ENCODE measurements at regions not wholly inside any gene's neighbourhood (a gene's known extent, or its start where the extent isn't known, plus 50 kb on each side); places are given as distances from the start of the nearest gene placed in this dataset.

DNA sequence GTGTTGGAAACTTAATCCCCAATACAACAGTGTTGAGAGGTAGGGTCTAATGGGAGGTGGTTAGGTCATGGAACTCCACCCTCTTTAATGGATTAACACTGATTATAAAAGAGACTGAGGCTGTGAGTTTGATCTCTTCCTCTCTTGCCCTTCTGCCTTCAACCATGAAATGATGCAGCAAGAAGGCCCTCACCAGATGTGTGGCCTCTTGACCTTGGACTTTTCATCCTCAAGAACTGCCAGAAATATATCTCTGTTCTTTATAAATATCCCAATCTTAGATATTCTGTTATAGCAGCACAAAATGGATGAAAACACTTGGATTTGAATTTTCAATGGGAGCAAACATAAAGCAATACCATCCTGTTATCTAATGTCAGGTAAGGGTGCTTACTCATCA is 67.6 kb downstream of the NMUR2 start:
- DNase-seq (ENCODE audit: low read depth): no peak
- Histone ChIP-seq H3K36me3 (ENCODE audit: control insufficient read depth, insufficient read depth, low read length) (no peaks in the 10 kb centered on the region), H3K4me3 (ENCODE audit: low read depth, low read length) (no peak overlapping the region), H3K27me3 (ENCODE audit: control insufficient read depth, insufficient read depth, low read length) (no peaks in the 10 kb centered on the region)
- FAIRE-seq: no peak
- TF ChIP-seq, protein P1, sequence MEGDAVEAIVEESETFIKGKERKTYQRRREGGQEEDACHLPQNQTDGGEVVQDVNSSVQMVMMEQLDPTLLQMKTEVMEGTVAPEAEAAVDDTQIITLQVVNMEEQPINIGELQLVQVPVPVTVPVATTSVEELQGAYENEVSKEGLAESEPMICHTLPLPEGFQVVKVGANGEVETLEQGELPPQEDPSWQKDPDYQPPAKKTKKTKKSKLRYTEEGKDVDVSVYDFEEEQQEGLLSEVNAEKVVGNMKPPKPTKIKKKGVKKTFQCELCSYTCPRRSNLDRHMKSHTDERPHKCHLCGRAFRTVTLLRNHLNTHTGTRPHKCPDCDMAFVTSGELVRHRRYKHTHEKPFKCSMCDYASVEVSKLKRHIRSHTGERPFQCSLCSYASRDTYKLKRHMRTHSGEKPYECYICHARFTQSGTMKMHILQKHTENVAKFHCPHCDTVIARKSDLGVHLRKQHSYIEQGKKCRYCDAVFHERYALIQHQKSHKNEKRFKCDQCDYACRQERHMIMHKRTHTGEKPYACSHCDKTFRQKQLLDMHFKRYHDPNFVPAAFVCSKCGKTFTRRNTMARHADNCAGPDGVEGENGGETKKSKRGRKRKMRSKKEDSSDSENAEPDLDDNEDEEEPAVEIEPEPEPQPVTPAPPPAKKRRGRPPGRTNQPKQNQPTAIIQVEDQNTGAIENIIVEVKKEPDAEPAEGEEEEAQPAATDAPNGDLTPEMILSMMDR (IDR thresholded peaks at IDR 0.05; ENCODE audit: insufficient read depth, low read length, severe bottlenecking): no peak

DNA sequence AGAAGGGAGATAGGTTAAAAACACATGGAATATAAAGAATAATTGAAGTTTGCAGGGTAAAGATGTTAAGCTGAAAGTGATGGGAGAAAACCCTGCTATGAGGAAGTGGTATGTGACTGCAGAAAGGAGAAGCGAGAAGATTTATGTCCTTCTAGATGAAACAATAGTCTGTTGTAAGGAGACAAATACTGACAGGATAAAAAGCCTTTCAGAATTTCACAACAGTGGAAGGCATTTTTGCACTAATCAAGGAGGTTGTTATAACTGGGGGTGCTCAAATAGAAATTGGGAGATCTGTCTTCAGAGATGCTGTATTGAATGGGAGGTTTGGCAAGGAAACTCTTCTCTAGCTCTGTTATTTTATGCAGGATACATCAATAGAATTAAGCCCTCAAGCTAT is 69.6 kb downstream of the NMUR2 start:
- FAIRE-seq: no peak
- Histone ChIP-seq H3K4me3 (ENCODE audit: low read depth, low read length) (no peak overlapping the region), H3K36me3 (ENCODE audit: control insufficient read depth, insufficient read depth, low read length) (no peaks in the 10 kb centered on the region), H3K27me3 (ENCODE audit: control insufficient read depth, insufficient read depth, low read length) (no peaks in the 10 kb centered on the region)
- DNase-seq (ENCODE audit: low read depth): no peak
- TF ChIP-seq, protein P1 (IDR thresholded peaks at IDR 0.05; ENCODE audit: insufficient read depth, low read length, severe bottlenecking): no peak

DNA sequence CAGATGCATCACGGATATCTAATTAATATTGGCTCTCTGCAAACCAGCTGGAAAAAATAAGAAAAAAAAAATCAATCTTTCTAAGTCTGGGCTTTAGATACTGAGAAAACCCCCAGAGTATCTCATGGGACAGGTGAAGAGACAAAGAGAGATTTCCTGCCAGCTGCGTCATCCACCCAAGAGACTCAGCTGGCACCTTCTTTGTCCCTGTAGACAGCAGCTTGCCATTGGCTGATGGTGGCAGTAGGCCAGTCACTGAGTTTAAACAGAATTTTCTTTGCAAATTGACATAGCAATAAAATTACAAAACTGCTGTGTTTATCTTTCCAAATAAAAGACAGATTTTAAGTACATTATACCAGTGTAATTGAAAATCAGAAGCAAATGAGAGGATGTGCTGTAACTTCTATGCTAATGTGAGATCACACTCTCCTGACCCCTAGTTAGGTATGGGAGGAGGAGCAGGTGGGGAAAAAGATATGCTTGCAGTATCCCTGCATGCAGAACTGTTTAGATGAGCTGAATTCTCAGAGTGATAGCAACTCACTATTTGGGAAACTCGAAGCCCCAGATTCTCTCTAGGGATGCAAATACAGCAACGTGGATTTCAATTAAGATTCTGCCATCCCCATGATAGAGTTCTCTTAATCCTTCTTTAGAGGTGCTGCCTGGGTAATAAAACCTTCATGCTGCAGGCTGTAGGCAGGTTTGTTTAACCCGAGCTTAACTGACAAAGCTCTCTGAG is 72.2 kb downstream of the NMUR2 start:
- TF ChIP-seq, protein P1 (IDR thresholded peaks at IDR 0.05; ENCODE audit: insufficient read depth, low read length, severe bottlenecking): no peak
- no peak overlapping the region for H3K4me3 ChIP-seq (ENCODE audit: low read depth, low read length)
- FAIRE-seq (no peak), DNase-seq (ENCODE audit: low read depth) (no peak)
- no peaks in the 10 kb centered on the region for H3K36me3 ChIP-seq (ENCODE audit: control insufficient read depth, insufficient read depth, low read length)
- no peaks in the 10 kb centered on the region for H3K27me3 ChIP-seq (ENCODE audit: control insufficient read depth, insufficient read depth, low read length)

DNA sequence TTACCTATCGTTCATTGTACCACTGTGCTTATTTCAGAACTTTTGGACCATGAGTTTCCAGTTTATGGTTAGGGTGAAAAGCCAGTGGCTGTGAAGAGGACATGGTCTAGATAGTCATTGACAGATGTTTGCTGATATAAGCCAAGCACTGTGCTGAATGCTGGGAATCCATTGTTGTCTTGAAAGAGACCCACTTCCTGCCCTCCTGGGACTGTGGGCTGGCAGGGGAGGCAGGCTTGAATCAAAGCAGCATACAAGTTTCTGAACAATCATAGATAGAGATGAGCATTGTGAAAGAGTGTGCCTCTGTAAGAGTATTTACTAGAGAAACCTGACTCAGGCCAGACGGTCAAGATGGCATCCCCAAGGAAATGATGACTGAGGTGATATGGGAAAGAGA is 73.4 kb downstream of the NMUR2 start:
- TF ChIP-seq, protein P1 (IDR thresholded peaks at IDR 0.05; ENCODE audit: insufficient read depth, low read length, severe bottlenecking): no peak
- FAIRE-seq: no peak
- H3K4me3 ChIP-seq (ENCODE audit: low read depth, low read length): no peak overlapping the region
- no peaks in the 10 kb centered on the region for H3K27me3 ChIP-seq (ENCODE audit: control insufficient read depth, insufficient read depth, low read length)
- H3K36me3 ChIP-seq (ENCODE audit: control insufficient read depth, insufficient read depth, low read length): no peaks in the 10 kb centered on the region
- DNase-seq (ENCODE audit: low read depth): peak; percentile 29

DNA sequence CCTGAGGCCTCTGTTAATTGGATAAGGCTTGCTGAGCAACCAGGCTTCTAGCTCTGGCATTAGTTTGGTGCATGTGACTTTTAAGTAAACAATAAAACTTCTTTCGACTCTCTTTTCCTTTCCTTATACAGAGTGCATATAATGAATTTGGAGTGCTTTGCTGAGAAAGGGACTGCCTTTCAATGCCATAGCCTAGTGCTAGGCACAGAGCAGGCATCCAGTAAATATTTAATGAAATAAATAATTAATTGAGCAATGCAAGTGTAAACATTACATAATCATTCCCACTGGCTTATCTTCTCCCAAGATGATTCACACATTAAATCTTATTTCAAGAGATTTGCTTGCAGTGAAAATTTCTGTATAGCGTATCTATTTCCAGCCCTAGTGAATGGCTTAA is 74.1 kb downstream of the NMUR2 start:
- FAIRE-seq: no peak
- no peaks in the 10 kb centered on the region for H3K36me3 ChIP-seq (ENCODE audit: control insufficient read depth, insufficient read depth, low read length)
- no peak overlapping the region for H3K4me3 ChIP-seq (ENCODE audit: low read depth, low read length)
- H3K27me3 ChIP-seq (ENCODE audit: control insufficient read depth, insufficient read depth, low read length): no peaks in the 10 kb centered on the region
- peak; percentile 52 for DNase-seq (ENCODE audit: low read depth)
- TF ChIP-seq, protein P1 (IDR thresholded peaks at IDR 0.05; ENCODE audit: insufficient read depth, low read length, severe bottlenecking): no peak

DNA sequence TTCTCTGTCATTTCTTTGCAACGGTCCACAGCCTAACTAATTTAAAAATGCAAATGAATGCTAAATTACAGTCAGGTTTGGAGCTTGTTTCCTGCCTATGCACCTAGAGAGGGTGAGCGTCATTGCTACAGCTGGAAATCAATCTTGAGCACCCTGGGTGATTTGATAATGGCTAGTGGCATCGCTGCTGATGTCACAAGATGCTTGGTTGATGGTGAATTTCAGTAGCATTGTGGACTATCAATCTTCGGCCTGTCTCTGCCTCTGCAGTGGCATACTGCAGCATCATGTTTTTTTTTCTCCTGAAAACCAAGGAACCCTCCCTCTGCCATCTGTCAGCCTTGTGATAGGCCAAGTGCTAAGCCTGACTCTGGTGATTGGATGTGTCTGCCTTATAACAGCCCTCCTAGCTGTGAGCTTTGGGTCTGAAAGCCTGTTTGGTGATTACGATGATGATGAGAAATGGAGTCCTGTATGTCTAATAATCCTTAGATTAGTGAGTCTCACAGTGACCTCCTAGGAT is 75.3 kb downstream of the NMUR2 start:
- Histone ChIP-seq H3K4me3 (ENCODE audit: low read depth, low read length) (no peak overlapping the region), H3K36me3 (ENCODE audit: control insufficient read depth, insufficient read depth, low read length) (no peaks in the 10 kb centered on the region), H3K27me3 (ENCODE audit: control insufficient read depth, insufficient read depth, low read length) (no peaks in the 10 kb centered on the region)
- TF ChIP-seq, protein P1 (IDR thresholded peaks at IDR 0.05; ENCODE audit: insufficient read depth, low read length, severe bottlenecking): no peak
- FAIRE-seq (no peak), DNase-seq (ENCODE audit: low read depth) (no peak)

All from bronchial epithelial cell (primary cell).